Lung microvascular endothelial cell (primary cell): ENCODE measurements at regions not wholly inside any gene's neighbourhood (a gene's known extent, or its start where the extent isn't known, plus 50 kb on each side); places are given as distances from the start of the nearest gene placed in this dataset.

ENCODE experiments used
- DNase-seq, 2 donors: peaks; one replicate each; pipeline versions ENCODE4 v3.0.0 to v3.0.0-alpha.2; 2010; ENCODE audit warnings: low read depth in 2 of 2

GRCh38 chr5:171649075-171649401 is 136.6 kb upstream of the SMIM23 start:
- no peak for DNase-seq

- DNase-seq, result no peak
Observed at GRCh38 chr5:171650597-171650996, 135.0 kb upstream of the SMIM23 start.

GRCh38 chr5:171651102-171651501 is 134.5 kb upstream of the SMIM23 start:
- DNase-seq, result no peak

- DNase-seq, result no peak
Observed at GRCh38 chr5:171654881-171655280, 130.7 kb upstream of the SMIM23 start.

GRCh38 chr5:171657473-171657872 is 128.1 kb upstream of the SMIM23 start:
- no peak for DNase-seq

GRCh38 chr5:171659896-171660295 is 125.7 kb upstream of the SMIM23 start:
- no peak for DNase-seq

- DNase-seq, result no peak
Observed at GRCh38 chr5:171660434-171660833, 125.2 kb upstream of the SMIM23 start.

GRCh38 chr5:171661143-171661542 is 124.5 kb upstream of the SMIM23 start:
- DNase-seq, result no peak

- DNase-seq, result no peak
Observed at GRCh38 chr5:171663311-171664085, 122.1 kb upstream of the SMIM23 start.

GRCh38 chr5:171664489-171664888 is 121.1 kb upstream of the SMIM23 start:
- no peak for DNase-seq

- DNase-seq, result no peak
Observed at GRCh38 chr5:171666815-171667214, 118.8 kb upstream of the SMIM23 start.

- peak; percentile 71 to 83 for DNase-seq
Observed at GRCh38 chr5:171667341-171668096, 118.1 kb upstream of the SMIM23 start.

GRCh38 chr5:171668097-171668412 is 117.6 kb upstream of the SMIM23 start:
- no peak for DNase-seq

GRCh38 chr5:171669571-171669970 is 116.0 kb upstream of the SMIM23 start:
- DNase-seq, result peak in 1 of 2 donors; percentile 30

- no peak for DNase-seq
Observed at GRCh38 chr5:171672556-171672955, 113.1 kb upstream of the SMIM23 start.

- DNase-seq, result peak in 1 of 2 donors; percentile 74
Observed at GRCh38 chr5:171673328-171673727, 112.3 kb upstream of the SMIM23 start.

- DNase-seq, result no peak
Observed at GRCh38 chr5:171673840-171674239, 111.8 kb upstream of the SMIM23 start.

- DNase-seq, result peak in 1 of 2 donors; percentile 73
Observed at GRCh38 chr5:171675511-171675910, 110.1 kb upstream of the SMIM23 start.

GRCh38 chr5:171676286-171676944 is 109.2 kb upstream of the SMIM23 start:
- DNase-seq, result no peak

GRCh38 chr5:171678646-171679045 is 107.0 kb upstream of the SMIM23 start:
- DNase-seq, result no peak

- DNase-seq, result no peak
Observed at GRCh38 chr5:171680485-171680884, 105.1 kb upstream of the SMIM23 start.

- DNase-seq, result no peak
Observed at GRCh38 chr5:171681061-171681460, 104.6 kb upstream of the SMIM23 start.

- DNase-seq, result peak in 1 of 2 donors; percentile 66
Observed at GRCh38 chr5:171681677-171682076, 103.9 kb upstream of the SMIM23 start.
